Natural killer cell (primary cell): ENCODE measurements at regions not wholly inside any gene's neighbourhood (a gene's known extent, or its start where the extent isn't known, plus 50 kb on each side); places are given as distances from the start of the nearest gene placed in this dataset.
A peak's percentile ranks its signal among the peaks of the same experiment; 100 is the strongest.

Source experiments
- ATAC-seq, 3 donors: fragments of 150-1000 bp in 2 of 3; fragments of 200-7000 bp in 1 of 3; cut with Tn5 transposase; 1 replicate in 1 of 3; 2 replicates in 2 of 3; pipeline ENCODE4 v1.10.0; 2021; ENCODE audit warnings: mild to moderate bottlenecking in 2 of 3, moderate library complexity in 2 of 3
- DNase-seq, 2 donors: peaks; one replicate each; pipeline versions ENCODE4 v3.0.0 to v3.0.0-alpha.2; 2013 to 2021; ENCODE audit warnings: mixed read lengths in 1 of 2
- H3K27ac ChIP-seq: one replicate; pipeline ENCODE4 v1.5.1; 2013; ENCODE audit warnings: mild to moderate bottlenecking, low read length
- H3K27me3 ChIP-seq: one replicate; pipeline ENCODE4 v1.6.1; 2013; ENCODE audit warnings: low read length; ENCODE audit not compliant: control insufficient read depth, insufficient read depth
- H3K36me3 ChIP-seq: one replicate; pipeline ENCODE4 v1.6.1; 2013; ENCODE audit warnings: low read length; ENCODE audit not compliant: control insufficient read depth, insufficient read depth
- H3K4me1 ChIP-seq: one replicate; pipeline ENCODE4 v1.6.1; 2013; ENCODE audit warnings: low read length; ENCODE audit not compliant: control insufficient read depth, insufficient read depth
- H3K4me3 ChIP-seq: one replicate; pipeline ENCODE4 v1.5.1; 2013; ENCODE audit warnings: low read length
- H3K9me3 ChIP-seq: one replicate; pipeline ENCODE4 v1.6.1; 2013; ENCODE audit warnings: low read length; ENCODE audit not compliant: control insufficient read depth, insufficient read depth
- H3K27ac Mint-ChIP-seq, 2 donors: one replicate each; pipeline ENCODE4 v1.8.0; 2022; ENCODE audit warnings: mild to moderate bottlenecking in 2 of 2, mixed read lengths in 2 of 2, moderate library complexity in 1 of 2
- H3K27me3 Mint-ChIP-seq, 2 donors: one replicate each; pipeline ENCODE4 v1.8.0; 2022; ENCODE audit warnings: low read depth in 2 of 2, mixed read lengths in 2 of 2
- H3K36me3 Mint-ChIP-seq: one replicate; pipeline ENCODE4 v1.8.0; 2022; ENCODE audit warnings: mixed read lengths
- H3K4me1 Mint-ChIP-seq, 2 donors: one replicate each; pipeline ENCODE4 v1.8.0; 2022; ENCODE audit warnings: mixed read lengths in 2 of 2
- H3K4me3 Mint-ChIP-seq: one replicate; pipeline ENCODE4 v1.8.0; 2022; ENCODE audit warnings: mild to moderate bottlenecking, moderate library complexity, mixed read lengths
- H3K9me3 Mint-ChIP-seq, 2 donors: one replicate each; pipeline ENCODE4 v1.8.0; 2022; ENCODE audit warnings: mixed read lengths in 2 of 2
- WGBS: methylation state at CpG from one replicate; pipeline ENCODE4 v1.1.7; 2013; ENCODE audit warnings: missing lambda C conversion rate; ENCODE audit not compliant: insufficient coverage; 5-methylcytosine and 5-hydroxymethylcytosine counted together
- intact Hi-C: fragments of 100-400 bp; cut with micrococcal nuclease; formaldehyde crosslinking; loops from one replicate; pipeline ENCODE4 v1.14.2; 2022
- TF ChIP-seq, protein P1 (sequence below): fragments of 200-600 bp; IDR thresholded peaks from one replicate; pipeline ENCODE4 v1.8.0; 2022; ENCODE audit warnings: antibody characterized with exemption

GRCh38 chr15:20358779-20359414 is 182.7 kb downstream of the GOLGA6L6 start:
- no peak overlapping the region for H3K4me3 ChIP-seq
- H3K36me3 ChIP-seq = no peaks in the 10 kb centered on the region
- peaks cover 16% of the 10 kb centered on the region for H3K4me1 ChIP-seq
- WGBS = 93% methylated on average over 16 of the region's 17 CpGs
- DNase-seq = no peak
- no peak overlapping the region for H3K27ac ChIP-seq
- Mint-ChIP-seq H3K36me3 (no peaks in the 10 kb centered on the region), H3K27me3 (no peaks in the 10 kb centered on the region), H3K4me3 (no peak overlapping the region), H3K4me1 (peaks cover 7 to 15% of the 10 kb centered on the region in 2 donors), H3K27ac (no peak overlapping the region), H3K9me3 (no peaks in the 10 kb centered on the region)
- H3K27me3 ChIP-seq = no peaks in the 10 kb centered on the region
- intact Hi-C loops = loop anchor here (5.0 kb wide), 1 partner anchor 1883 kb away; no protein-coding TSS in a partner anchor
- H3K9me3 ChIP-seq = no peaks in the 10 kb centered on the region
- TF ChIP-seq, protein P1, sequence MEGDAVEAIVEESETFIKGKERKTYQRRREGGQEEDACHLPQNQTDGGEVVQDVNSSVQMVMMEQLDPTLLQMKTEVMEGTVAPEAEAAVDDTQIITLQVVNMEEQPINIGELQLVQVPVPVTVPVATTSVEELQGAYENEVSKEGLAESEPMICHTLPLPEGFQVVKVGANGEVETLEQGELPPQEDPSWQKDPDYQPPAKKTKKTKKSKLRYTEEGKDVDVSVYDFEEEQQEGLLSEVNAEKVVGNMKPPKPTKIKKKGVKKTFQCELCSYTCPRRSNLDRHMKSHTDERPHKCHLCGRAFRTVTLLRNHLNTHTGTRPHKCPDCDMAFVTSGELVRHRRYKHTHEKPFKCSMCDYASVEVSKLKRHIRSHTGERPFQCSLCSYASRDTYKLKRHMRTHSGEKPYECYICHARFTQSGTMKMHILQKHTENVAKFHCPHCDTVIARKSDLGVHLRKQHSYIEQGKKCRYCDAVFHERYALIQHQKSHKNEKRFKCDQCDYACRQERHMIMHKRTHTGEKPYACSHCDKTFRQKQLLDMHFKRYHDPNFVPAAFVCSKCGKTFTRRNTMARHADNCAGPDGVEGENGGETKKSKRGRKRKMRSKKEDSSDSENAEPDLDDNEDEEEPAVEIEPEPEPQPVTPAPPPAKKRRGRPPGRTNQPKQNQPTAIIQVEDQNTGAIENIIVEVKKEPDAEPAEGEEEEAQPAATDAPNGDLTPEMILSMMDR = no peak
- no peak for ATAC-seq

- Histone ChIP-seq H3K36me3 (no peaks in the 10 kb centered on the region), H3K27ac (no peak overlapping the region), H3K27me3 (no peaks in the 10 kb centered on the region), H3K4me1 (peaks cover 23% of the 10 kb centered on the region), H3K9me3 (no peaks in the 10 kb centered on the region), H3K4me3 (no peak overlapping the region)
- DNase-seq (peak in 1 of 2 donors; percentile 52), ATAC-seq (no peak)
- Mint-ChIP-seq H3K27ac (no peak overlapping the region), H3K27me3 (no peaks in the 10 kb centered on the region), H3K9me3 (no peaks in the 10 kb centered on the region), H3K4me3 (no peak overlapping the region), H3K36me3 (no peaks in the 10 kb centered on the region), H3K4me1 (peaks cover 7 to 15% of the 10 kb centered on the region in 2 donors)
- intact Hi-C loops = loop anchor here (5.0 kb wide), 1 partner anchor 1884 kb away; no protein-coding TSS in a partner anchor
- 93% methylated on average over 28 of the region's 28 CpGs for WGBS
- TF ChIP-seq, protein P1 = no peak
Measured at GRCh38 chr15:20358066-20358778, 183.4 kb downstream of the GOLGA6L6 start.

DNA sequence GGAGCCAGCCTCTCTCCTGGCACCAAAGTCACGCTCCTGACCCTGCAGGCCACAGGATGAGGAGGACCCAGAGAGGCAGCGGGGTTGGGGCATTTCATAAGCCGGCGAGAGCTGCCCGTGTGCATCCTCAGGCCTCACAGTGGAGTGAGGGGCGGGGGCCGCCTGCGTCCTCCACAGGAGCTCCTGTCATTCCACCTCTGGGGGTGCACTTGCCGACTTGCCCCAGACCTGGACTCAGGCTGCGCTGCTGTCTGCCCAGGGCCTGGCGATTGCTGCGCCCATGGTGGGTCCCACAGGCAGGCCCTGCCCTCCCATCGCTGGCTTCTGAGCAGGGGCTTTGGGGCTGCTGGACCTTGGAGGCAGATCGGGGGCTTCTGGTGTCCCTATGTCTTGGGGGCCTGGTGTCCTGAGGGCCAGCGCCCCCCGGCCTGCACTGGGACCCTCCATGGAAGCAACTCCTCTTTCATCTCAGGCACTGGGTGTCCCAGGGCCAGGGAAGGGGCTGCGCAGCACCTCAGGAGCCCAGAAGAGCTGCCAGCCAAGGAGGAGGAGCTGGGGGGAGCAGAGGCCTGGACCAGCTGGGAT is 184.0 kb downstream of the GOLGA6L6 start:
- Mint-ChIP-seq H3K9me3 (no peaks in the 10 kb centered on the region), H3K27me3 (no peaks in the 10 kb centered on the region), H3K36me3 (no peaks in the 10 kb centered on the region), H3K27ac (peak overlapping the region in 1 of 2 donors; percentile 81), H3K4me1 (peaks cover 12 to 15% of the 10 kb centered on the region in 2 donors), H3K4me3 (no peak overlapping the region)
- no peak overlapping the region for H3K27ac ChIP-seq
- H3K9me3 ChIP-seq = no peaks in the 10 kb centered on the region
- intact Hi-C loops = loop anchor here (2.0 to 5.0 kb wide), 2 partner anchors 13 to 1885 kb away; no protein-coding TSS in a partner anchor
- ATAC-seq (no peak), DNase-seq (peak in 1 of 2 donors; percentile 46)
- no peaks in the 10 kb centered on the region for H3K36me3 ChIP-seq
- TF ChIP-seq, protein P1 = no peak
- H3K4me3 ChIP-seq = no peak overlapping the region
- WGBS = 87% methylated on average over 17 of the region's 17 CpGs
- H3K27me3 ChIP-seq = no peaks in the 10 kb centered on the region
- H3K4me1 ChIP-seq = peaks cover 29% of the 10 kb centered on the region
